Kidney (tissue), 13 donors: ENCODE measurements at regions not wholly inside any gene's neighbourhood (a gene's known extent, or its start where the extent isn't known, plus 50 kb on each side); places are given as distances from the start of the nearest gene placed in this dataset.

Experiments used
- DNase-seq, 5 donors: peaks; one replicate each; pipeline ENCODE4 v3.0.0-alpha.2; 2013 to 2020
- FAIRE-seq: peaks from 2 replicates; lab custom pipeline; 2012; peaks lifted over from hg19 to GRCh38; lab: Jason Lieb, UNC
- H3K27ac ChIP-seq, 2 donors: one replicate each; pipeline ENCODE4 v1.7.0; 2013; ENCODE audit warnings: low read depth in 2 of 2, low read length in 2 of 2, inconsistent platforms in 1 of 2
- H3K27me3 ChIP-seq: one replicate; pipeline ENCODE4 v1.7.1; 2013; ENCODE audit warnings: low read length, inconsistent platforms; ENCODE audit not compliant: control insufficient read depth, insufficient read depth
- H3K36me3 ChIP-seq, 3 donors: one replicate each; pipeline versions ENCODE4 v1.7.0 to v1.7.1; 2013; ENCODE audit warnings: low read length in 3 of 3, control low read depth in 1 of 3, inconsistent platforms in 1 of 3; ENCODE audit not compliant: insufficient read depth in 3 of 3, control insufficient read depth in 2 of 3
- H3K4me1 ChIP-seq, 3 donors: one replicate each; pipeline versions ENCODE4 v1.7.0 to v1.7.1; 2013; ENCODE audit warnings: low read length in 3 of 3, inconsistent platforms in 1 of 3, low read depth in 1 of 3; ENCODE audit not compliant: control insufficient read depth in 2 of 3, insufficient read depth in 2 of 3
- H3K4me3 ChIP-seq, 3 donors: one replicate each; pipeline versions ENCODE4 v1.7.0 to v1.8.1; 2013; ENCODE audit warnings: low read length in 3 of 3, control low read depth in 1 of 3, inconsistent platforms in 1 of 3
- H3K9ac ChIP-seq, 3 donors: one replicate each; pipeline versions ENCODE4 v1.7.0 to v1.7.1; 2013; ENCODE audit warnings: low read length in 3 of 3, control low read depth in 1 of 3, inconsistent platforms in 1 of 3
- H3K9me3 ChIP-seq, 3 donors: one replicate each; pipeline versions ENCODE4 v1.7.0 to v1.7.1; 2013; ENCODE audit warnings: low read length in 3 of 3, control low read depth in 1 of 3, inconsistent platforms in 1 of 3; ENCODE audit not compliant: control insufficient read depth in 2 of 3, insufficient read depth in 1 of 3
- CTCF ChIP-seq: IDR thresholded peaks from 3 replicates; pipeline ENCODE4 v1.5.1; 2012; ENCODE audit warnings: mild to moderate bottlenecking, moderate library complexity, borderline replicate concordance; ENCODE audit not compliant: insufficient read depth; ENCODE audit errors: extremely low read depth
- intact Hi-C: fragments of 100-400 bp; cut with DNase I; formaldehyde crosslinking; loops from one replicate; pipeline ENCODE4 v1.11.1; 2022
- donor health status: control.
- donor health status: control.
- donor health status: control.
- donor health status: control.
- donor health status: control.
- donor health status: DM: yes; HTN: yes; CAD: no.
- donor health status: Normal renal cell carcinoma (clear cell type).

- H3K4me1 ChIP-seq, result no peaks in the 10 kb centered on the region
- no peak overlapping the region for H3K27ac ChIP-seq
- FAIRE-seq (no peak), DNase-seq (no peak)
- TF ChIP-seq CTCF, result no peak
- H3K9ac ChIP-seq, result no peak overlapping the region
- no peak overlapping the region for H3K4me3 ChIP-seq
- no peaks in the 10 kb centered on the region for H3K27me3 ChIP-seq
- no peaks in the 10 kb centered on the region for H3K9me3 ChIP-seq
- no peaks in the 10 kb centered on the region for H3K36me3 ChIP-seq
- intact Hi-C loops, result no loop called here
Measured at GRCh38 chr22:47718337-47718736, 955.9 kb downstream of the TBC1D22A start.

DNA sequence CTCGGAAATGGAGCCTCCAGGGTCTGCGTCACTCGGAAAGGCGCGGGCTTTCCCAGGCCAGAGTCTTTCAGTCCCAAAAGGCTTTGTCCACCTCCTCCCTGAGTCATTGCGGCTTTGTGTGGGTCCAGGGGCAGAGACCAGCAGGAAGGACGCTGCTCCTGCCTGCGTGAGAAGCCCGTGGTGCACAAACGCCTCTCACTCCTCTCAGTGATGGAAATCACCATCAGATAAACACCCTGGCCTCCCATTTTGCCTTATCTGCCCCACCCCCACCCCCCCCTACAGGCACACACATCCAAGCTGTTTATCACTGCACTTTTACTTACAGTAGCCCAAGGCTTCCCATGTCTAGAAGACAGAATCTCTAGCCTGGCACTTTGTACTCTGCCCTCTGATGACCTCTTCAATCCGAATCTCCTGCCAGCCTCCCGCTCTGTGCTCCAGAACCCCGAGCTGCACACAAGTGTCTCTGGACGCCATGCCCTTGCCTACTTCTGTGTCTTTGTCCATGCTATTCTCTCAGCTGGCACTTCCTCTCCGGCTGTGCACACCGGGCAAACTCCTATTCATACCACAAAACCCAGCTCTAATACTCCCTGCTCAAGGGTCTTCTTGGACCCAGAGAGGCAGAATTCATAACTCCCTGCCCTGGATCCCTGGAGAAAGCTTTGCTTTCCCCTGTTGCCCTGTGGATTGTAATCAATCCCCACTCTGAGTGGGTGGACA is 954.6 kb downstream of the TBC1D22A start:
- H3K9me3 ChIP-seq, result no peaks in the 10 kb centered on the region
- H3K36me3 ChIP-seq, result no peaks in the 10 kb centered on the region
- H3K9ac ChIP-seq, result no peak overlapping the region
- H3K4me3 ChIP-seq, result no peak overlapping the region
- no peak for TF ChIP-seq CTCF
- no peak overlapping the region for H3K27ac ChIP-seq
- DNase-seq (no peak), FAIRE-seq (no peak)
- intact Hi-C loops, result no loop called here
- no peaks in the 10 kb centered on the region for H3K4me1 ChIP-seq
- no peaks in the 10 kb centered on the region for H3K27me3 ChIP-seq

DNA sequence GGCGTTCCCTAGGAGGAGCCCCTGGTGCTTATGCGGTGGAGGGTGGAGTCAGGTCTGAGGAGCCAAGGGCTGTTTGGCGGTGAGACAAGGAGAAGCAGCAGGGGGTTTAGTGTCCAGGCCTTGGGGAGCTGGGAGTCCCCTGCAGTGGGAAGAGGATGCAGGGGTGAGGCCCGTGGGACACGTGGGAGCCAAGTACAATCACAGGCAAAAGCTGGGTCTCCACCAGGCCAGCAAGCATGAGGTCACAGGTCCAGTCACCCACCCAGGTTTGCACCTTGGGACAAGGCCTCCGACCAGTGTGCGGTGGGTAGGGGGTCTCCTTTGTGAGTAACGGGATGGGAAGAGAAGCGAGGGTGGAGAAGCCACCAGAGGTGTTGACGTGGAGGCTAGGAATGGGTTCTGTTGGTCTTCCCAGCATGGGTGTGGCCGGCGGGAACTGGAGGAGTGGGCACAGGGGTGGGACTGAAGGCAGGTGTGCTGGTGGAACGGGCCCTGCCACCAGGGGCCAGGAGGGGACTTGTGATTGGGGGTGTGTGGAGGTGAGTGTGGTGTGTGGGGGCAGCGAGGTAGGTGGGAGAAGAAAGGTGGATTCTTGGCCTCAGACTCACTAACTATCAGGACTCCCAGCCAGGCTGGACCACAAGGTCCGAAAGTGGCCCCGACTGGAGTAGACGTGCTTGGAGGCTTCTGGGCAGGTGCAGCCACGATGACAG is 953.6 kb downstream of the TBC1D22A start:
- no peaks in the 10 kb centered on the region for H3K9me3 ChIP-seq
- no peak overlapping the region for H3K9ac ChIP-seq
- H3K36me3 ChIP-seq, result no peaks in the 10 kb centered on the region
- no peaks in the 10 kb centered on the region for H3K27me3 ChIP-seq
- DNase-seq (no peak), FAIRE-seq (no peak)
- no peak for TF ChIP-seq CTCF
- intact Hi-C loops, result no loop called here
- no peaks in the 10 kb centered on the region for H3K4me1 ChIP-seq
- H3K27ac ChIP-seq, result no peak overlapping the region
- H3K4me3 ChIP-seq, result no peak overlapping the region
